A549 (cell line): ENCODE measurements at regions not wholly inside any gene's neighbourhood (a gene's known extent, or its start where the extent isn't known, plus 50 kb on each side); places are given as distances from the start of the nearest gene placed in this dataset.

Experiments
- POLR2A ChIP-seq: IDR thresholded peaks from 2 replicates; pipeline ENCODE4 v1.6.1; 2012; ENCODE audit warnings: mild to moderate bottlenecking, low read length
- POLR2AphosphoS2 ChIP-seq: conservative IDR thresholded peaks from 2 replicates; pipeline ENCODE4 v1.6.1; 2012; ENCODE audit warnings: low read length, improper control_type of control experiment, inconsistent platforms
- ZC3H11A ChIP-seq: fragments of 450-650 bp; IDR thresholded peaks from 2 replicates; pipeline ENCODE4 v1.6.1; 2014; ENCODE audit warnings: antibody characterized with exemption, mild to moderate bottlenecking
- TF ChIP-seq, protein P1 (sequence below): fragments of >200 bp; sonication (Bioruptor Twin); formaldehyde crosslinking; IDR thresholded peaks from 3 replicates; pipeline ENCODE4 v1.5.1; 2016

DNA sequence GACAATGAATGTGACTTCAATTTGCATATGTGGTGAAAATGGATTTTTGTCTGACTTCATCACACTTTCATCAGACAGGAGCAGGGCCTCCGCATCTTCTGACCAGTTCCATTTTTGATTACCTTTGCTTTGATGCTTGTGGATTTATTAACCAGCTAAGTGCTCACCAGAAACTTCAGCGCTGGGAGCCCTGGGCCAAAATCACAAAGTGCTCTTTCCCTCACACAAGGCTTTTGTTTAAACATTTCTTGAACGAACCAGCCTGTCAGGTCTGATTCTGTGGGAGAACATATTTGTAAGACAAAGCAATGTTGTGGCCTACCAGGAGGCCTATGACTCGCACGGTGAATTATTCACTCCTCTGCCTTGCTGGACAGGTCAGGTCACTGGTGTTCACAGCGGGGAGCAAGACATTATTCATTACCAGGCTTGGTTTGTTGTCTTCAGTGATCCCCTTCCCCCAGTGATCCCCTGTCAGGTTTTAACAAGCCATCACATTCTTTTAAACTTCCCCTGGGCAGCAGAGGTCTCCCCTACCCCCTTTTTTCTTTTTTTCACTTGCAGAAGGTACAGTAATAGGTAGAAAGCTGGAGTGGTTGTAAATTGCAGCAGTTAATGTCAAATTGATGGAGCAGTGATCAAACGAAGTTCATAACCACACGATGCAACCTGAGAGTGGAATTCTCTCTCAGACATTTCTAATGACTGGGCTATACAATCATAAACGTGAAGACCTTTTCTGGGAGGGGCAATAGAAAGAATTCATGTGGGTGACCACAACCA, 167.5 kb upstream of the PRICKLE1 start:
- TF ChIP-seq ZC3H11A (no peak), POLR2A (no peak), POLR2AphosphoS2 (no peak)
- TF ChIP-seq, protein P1, sequence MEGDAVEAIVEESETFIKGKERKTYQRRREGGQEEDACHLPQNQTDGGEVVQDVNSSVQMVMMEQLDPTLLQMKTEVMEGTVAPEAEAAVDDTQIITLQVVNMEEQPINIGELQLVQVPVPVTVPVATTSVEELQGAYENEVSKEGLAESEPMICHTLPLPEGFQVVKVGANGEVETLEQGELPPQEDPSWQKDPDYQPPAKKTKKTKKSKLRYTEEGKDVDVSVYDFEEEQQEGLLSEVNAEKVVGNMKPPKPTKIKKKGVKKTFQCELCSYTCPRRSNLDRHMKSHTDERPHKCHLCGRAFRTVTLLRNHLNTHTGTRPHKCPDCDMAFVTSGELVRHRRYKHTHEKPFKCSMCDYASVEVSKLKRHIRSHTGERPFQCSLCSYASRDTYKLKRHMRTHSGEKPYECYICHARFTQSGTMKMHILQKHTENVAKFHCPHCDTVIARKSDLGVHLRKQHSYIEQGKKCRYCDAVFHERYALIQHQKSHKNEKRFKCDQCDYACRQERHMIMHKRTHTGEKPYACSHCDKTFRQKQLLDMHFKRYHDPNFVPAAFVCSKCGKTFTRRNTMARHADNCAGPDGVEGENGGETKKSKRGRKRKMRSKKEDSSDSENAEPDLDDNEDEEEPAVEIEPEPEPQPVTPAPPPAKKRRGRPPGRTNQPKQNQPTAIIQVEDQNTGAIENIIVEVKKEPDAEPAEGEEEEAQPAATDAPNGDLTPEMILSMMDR, result no peak
